ENCODE measurements at regions not wholly inside any gene's neighbourhood (a gene's known extent, or its start where the extent isn't known, plus 50 kb on each side); places are given as distances from the start of the nearest gene placed in this dataset.

DNA sequence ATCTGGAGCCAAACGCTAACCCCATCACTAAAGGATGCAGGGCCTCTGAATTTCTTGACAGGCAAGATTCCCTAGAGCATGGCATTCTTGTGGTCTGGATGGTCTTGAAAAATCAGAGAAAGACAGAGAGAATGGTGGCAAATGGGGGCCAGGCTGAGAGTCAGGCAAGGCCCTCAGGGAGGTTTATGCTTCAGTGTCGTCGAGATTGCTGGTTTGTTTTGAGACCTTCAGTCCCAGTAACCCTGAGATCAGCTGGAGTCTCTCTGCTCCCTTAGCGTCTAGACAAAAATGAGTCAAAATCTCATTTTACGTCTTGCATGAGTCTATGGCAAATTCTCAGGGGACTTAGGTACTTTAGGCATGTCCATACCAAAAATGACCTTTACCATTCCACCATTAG lies 539.3 kb downstream of the SOX6 start:
- no peak for FAIRE-seq

DNA sequence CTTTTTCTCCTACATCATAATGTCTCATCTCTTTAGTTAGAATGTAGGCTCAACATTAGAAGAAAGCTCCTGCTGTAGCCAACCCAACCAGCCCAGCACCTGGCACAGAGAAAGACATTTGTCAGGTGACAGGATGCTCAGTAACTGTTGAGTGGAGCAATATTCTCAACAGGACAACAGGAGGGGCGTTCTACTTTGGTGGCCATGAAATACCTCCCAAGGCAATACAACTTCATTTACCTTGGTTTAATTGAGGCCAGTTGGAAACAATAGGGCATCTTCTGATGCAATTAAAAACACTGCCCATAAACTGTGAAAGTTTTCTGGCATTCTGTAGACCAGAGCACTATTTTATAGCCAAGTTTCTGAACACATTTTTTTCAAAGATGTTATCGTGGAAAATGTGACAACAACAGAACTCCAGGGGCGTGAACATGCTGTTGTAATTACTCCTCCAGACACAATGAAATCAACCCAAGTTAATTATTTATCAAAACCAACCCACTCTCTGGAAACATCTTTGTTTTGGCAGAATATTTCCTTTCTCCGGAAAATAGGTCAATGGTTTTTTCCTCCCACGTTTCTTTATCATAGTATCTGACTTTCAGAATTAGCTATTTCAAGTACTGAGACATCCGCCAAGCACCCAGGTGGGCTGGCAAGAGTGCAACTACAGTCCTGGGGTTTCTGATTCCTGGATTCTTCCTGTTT lies 538.1 kb downstream of the SOX6 start:
- ATAC-seq (peak; percentile 59 to 76 (median 69)), DNase-seq (peak in 1 of 6 donors; percentile 14), FAIRE-seq (no peak)
- intact Hi-C loops (cut with DNase I): no loop called here
- TF ChIP-seq, protein P1, sequence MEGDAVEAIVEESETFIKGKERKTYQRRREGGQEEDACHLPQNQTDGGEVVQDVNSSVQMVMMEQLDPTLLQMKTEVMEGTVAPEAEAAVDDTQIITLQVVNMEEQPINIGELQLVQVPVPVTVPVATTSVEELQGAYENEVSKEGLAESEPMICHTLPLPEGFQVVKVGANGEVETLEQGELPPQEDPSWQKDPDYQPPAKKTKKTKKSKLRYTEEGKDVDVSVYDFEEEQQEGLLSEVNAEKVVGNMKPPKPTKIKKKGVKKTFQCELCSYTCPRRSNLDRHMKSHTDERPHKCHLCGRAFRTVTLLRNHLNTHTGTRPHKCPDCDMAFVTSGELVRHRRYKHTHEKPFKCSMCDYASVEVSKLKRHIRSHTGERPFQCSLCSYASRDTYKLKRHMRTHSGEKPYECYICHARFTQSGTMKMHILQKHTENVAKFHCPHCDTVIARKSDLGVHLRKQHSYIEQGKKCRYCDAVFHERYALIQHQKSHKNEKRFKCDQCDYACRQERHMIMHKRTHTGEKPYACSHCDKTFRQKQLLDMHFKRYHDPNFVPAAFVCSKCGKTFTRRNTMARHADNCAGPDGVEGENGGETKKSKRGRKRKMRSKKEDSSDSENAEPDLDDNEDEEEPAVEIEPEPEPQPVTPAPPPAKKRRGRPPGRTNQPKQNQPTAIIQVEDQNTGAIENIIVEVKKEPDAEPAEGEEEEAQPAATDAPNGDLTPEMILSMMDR (IDR thresholded peaks at IDR 0.05): no peak
- H3K27me3 ChIP-seq: no peaks in the 10 kb centered on the region
- H3K4me3 ChIP-seq: no peak overlapping the region
- 9 to 11% methylated on average over 6 of the region's 6 CpGs for WGBS, 2 donors
- H3K9me3 ChIP-seq: no peaks in the 10 kb centered on the region
- H3K4me1 ChIP-seq: peaks cover 18 to 24% (median 21%) of the 10 kb centered on the region in 3 donors
- H3K27ac ChIP-seq: peak overlapping the region; percentile 19 to 77 (median 62)
- H3K36me3 ChIP-seq: no peaks in the 10 kb centered on the region

More for the DNA sequence above, 539.3 kb downstream of the SOX6 start:
- DNase-seq (no peak), ATAC-seq (no peak)
- Histone ChIP-seq H3K4me3 (no peak overlapping the region), H3K4me1 (peaks cover 18 to 24% (median 21%) of the 10 kb centered on the region in 3 donors), H3K9me3 (no peaks in the 10 kb centered on the region), H3K27me3 (no peaks in the 10 kb centered on the region), H3K27ac (peak overlapping the region in 2 of 4 donors; percentile 68 to 77), H3K36me3 (no peaks in the 10 kb centered on the region)
- TF ChIP-seq, protein P1 (IDR thresholded peaks at IDR 0.05): no peak
- intact Hi-C loops (cut with DNase I): no loop called here
- WGBS, 2 donors: 95 to 98% methylated on average over 5 of the region's 5 CpGs

DNA sequence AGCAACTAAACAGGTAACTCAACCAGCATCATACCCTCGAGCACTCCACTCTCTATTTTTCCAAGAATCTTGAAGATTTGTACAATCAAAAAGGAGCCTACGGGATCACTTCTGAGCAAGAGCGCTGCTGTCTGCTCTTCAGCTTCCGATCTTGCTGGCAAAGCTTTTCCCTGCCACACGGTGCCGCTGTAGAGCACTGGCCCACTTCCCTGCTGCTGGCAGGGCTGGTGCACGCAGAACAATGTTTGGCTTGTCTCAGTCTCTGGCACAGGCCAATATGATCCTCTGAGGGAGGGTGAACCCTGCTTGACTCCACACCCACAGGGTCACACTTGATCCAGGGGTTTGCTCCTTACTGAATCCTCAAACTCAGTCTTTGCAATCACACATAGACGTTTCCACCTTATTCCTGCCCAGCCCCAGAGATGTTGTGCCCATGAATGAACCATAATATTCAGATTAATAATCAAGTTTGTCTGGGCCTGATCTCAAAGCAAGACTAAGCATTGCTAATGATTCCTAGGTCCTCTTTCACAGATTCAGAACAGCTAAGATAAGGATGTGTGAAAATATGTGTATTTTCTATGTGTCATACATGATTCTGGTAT lies 536.6 kb downstream of the SOX6 start:
- TF ChIP-seq, protein P1 (IDR thresholded peaks at IDR 0.05): peak; percentile 77 to 84 (median 82)
- FAIRE-seq (no peak), ATAC-seq (peak; percentile 82 to 94 (median 94)), DNase-seq (peak; percentile 75 to 91 (median 84))
- H3K36me3 ChIP-seq: no peaks in the 10 kb centered on the region
- H3K4me1 ChIP-seq: peaks cover 18 to 24% (median 21%) of the 10 kb centered on the region in 3 donors
- H3K9me3 ChIP-seq: no peaks in the 10 kb centered on the region
- H3K27ac ChIP-seq: peak overlapping the region in 3 of 4 donors; percentile 55 to 77 (median 68)
- no peak overlapping the region for H3K4me3 ChIP-seq
- H3K27me3 ChIP-seq: no peaks in the 10 kb centered on the region
- 14 to 19% methylated on average over 8 of the region's 8 CpGs for WGBS, 2 donors
- intact Hi-C loops (cut with DNase I): no loop called here

DNA sequence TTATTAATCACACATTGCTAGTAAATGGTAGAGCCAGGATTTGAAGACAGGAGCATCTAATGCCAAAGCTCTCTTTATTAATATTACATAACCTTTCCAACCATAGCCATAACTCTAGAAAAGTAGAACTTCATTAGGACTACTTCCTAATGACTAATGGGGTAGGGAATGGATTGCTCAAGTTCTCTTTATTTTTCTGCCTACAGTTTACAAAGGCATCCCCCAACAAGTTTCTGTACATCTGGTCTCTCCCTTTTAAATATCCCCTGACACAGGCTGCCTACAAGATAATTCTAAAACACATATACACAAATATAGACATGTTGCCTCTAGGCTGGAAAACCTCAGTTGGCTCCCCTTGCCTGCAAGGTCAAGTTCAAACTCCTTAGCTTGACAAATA lies 534.9 kb downstream of the SOX6 start:
- Histone ChIP-seq H3K4me3 (no peak overlapping the region), H3K36me3 (no peaks in the 10 kb centered on the region), H3K4me1 (peaks cover 18 to 22% (median 21%) of the 10 kb centered on the region in 3 donors), H3K27me3 (no peaks in the 10 kb centered on the region), H3K27ac (no peak overlapping the region), H3K9me3 (no peaks in the 10 kb centered on the region)
- TF ChIP-seq, protein P1 (IDR thresholded peaks at IDR 0.05): no peak
- no peak for FAIRE-seq
- ATAC-seq: no peak
- intact Hi-C loops (cut with DNase I): no loop called here
- no peak for DNase-seq

DNA sequence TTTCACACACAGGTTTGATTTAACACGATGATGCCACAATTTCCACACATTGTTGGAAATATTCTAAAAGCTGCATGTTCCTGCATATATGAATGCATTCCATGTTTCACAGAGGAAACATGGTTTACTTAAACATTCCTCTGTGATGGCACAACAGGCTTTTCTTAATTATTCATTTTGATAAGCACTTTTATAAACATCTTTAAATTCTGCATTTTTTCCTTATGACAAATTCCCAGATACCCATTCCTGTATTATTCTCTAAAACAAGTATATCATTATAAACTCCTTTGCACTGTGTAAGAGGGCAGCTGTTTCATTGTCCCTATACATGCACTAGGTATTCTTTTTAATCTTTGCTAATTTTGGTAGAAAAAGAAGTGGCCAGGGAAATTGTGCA lies 532.3 kb downstream of the SOX6 start:
- WGBS, 2 donors: 71 to 80% methylated on average over 1 of the region's 1 CpG
- no peaks in the 10 kb centered on the region for H3K9me3 ChIP-seq
- TF ChIP-seq, protein P1 (IDR thresholded peaks at IDR 0.05): no peak
- H3K36me3 ChIP-seq: no peaks in the 10 kb centered on the region
- H3K4me3 ChIP-seq: no peak overlapping the region
- no peak for DNase-seq
- H3K27ac ChIP-seq: no peak overlapping the region
- intact Hi-C loops (cut with DNase I): no loop called here
- peaks cover 5 to 14% (median 9%) of the 10 kb centered on the region in 3 donors for H3K4me1 ChIP-seq
- H3K27me3 ChIP-seq: no peaks in the 10 kb centered on the region
- no peak for ATAC-seq
- FAIRE-seq: no peak
